Retinal pigment epithelial cell (primary cell): ENCODE measurements at regions not wholly inside any gene's neighbourhood (a gene's known extent, or its start where the extent isn't known, plus 50 kb on each side); places are given as distances from the start of the nearest gene placed in this dataset.

Experiments used
- DNase-seq: peaks from one replicate; pipeline ENCODE4 v3.0.0-alpha.2; 2010; ENCODE audit warnings: low read depth
- H3K4me3 ChIP-seq: 2 replicates; pipeline ENCODE4 v1.5.1; 2011; ENCODE audit warnings: mild to moderate bottlenecking, low read length, control low read depth, moderate library complexity
- TF ChIP-seq, protein P1 (sequence below): conservative IDR thresholded peaks from 2 replicates; pipeline ENCODE4 v1.5.1; 2011; ENCODE audit warnings: low read depth, low read length, control low read depth, inconsistent platforms

DNA sequence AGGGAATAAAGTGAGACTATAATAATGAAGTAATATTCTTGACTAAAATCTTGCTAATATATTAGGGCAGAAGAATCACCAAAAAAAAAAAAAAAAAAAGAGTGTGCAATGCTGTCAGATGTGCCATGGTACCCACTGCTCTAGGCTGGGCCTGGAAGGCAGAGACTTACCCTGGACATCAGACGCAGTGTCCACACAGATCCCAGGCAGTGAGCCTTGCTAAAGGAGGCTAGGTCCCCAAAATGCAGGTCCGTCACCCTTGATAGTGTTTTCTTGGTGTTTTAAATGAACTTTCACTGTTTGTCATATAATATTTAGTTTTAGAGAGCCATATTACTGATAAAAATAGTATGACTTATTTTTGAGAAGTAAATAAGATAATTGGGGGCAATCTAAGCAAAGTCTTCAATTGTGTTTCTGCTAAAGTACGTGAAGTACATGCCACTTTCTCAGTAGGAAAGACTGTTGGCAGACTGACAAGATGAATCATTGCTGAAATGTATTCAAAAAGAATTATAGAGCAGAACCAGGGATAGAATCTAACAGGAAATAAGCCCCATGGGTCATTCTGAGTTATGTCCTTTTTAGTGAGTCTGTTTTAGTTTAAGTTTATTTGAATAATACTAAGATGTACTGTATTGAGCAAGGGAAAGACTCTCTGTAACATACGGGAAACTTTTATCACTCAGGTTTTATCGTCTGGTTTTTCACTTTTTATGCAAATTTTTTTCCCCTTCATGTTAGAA lies 74.6 kb upstream of the PDC start:
- no peak overlapping the region for H3K4me3 ChIP-seq
- TF ChIP-seq, protein P1, sequence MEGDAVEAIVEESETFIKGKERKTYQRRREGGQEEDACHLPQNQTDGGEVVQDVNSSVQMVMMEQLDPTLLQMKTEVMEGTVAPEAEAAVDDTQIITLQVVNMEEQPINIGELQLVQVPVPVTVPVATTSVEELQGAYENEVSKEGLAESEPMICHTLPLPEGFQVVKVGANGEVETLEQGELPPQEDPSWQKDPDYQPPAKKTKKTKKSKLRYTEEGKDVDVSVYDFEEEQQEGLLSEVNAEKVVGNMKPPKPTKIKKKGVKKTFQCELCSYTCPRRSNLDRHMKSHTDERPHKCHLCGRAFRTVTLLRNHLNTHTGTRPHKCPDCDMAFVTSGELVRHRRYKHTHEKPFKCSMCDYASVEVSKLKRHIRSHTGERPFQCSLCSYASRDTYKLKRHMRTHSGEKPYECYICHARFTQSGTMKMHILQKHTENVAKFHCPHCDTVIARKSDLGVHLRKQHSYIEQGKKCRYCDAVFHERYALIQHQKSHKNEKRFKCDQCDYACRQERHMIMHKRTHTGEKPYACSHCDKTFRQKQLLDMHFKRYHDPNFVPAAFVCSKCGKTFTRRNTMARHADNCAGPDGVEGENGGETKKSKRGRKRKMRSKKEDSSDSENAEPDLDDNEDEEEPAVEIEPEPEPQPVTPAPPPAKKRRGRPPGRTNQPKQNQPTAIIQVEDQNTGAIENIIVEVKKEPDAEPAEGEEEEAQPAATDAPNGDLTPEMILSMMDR, result no peak
- DNase-seq, result peak; percentile 68

GRCh38 chr1:186534401-186534800 lies 73.5 kb upstream of the PDC start:
- no peak overlapping the region for H3K4me3 ChIP-seq
- DNase-seq, result no peak
- TF ChIP-seq, protein P1, result no peak

DNA sequence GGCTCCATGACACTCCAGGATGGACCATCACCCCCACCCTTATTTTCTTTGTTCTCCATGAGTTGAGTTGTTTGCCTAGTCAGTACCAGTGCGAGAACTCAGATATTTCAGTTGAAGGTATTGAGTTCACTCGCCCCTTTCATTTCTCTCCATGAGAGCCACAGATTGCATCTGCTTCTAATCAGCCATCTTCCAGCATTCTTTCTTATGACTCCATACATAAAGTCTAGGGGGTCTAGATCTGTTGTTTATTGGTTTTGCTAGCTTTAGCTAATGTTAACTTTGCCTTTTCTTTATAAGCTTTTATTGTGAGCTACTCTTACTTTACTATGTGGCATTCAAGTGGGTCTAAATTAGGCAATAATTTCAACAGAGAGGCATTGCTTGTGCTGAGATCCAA lies 71.6 kb upstream of the PDC start:
- DNase-seq, result no peak

GRCh38 chr1:186531561-186532165 lies 70.7 kb upstream of the PDC start:
- TF ChIP-seq, protein P1, result no peak
- H3K4me3 ChIP-seq, result no peak overlapping the region
- no peak for DNase-seq

More for the DNA sequence above, 71.6 kb upstream of the PDC start:
- H3K4me3 ChIP-seq, result no peak overlapping the region
- TF ChIP-seq, protein P1, result no peak

DNA sequence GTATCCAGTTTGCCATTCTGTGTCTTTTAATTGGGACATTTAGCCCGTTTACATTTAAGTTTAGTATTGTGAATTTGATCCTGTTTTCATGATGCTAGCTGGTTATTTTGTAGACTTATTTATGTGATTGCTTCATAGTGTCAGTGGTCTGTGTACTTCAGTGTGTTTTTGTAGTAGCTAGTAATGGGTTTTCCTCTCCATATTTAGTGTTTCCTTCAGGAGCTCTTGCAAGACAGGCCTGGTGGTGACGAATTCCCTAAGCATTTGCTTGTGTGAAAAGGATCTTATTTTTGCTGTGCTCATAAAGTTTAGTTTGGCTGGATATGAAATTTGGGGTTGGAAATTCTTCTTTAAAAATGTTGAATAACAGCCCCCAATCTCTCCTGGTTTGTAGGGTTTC lies 69.2 kb upstream of the PDC start:
- no peak overlapping the region for H3K4me3 ChIP-seq
- TF ChIP-seq, protein P1, result no peak
- DNase-seq, result no peak

GRCh38 chr1:186519982-186520381 lies 59.1 kb upstream of the PDC start:
- TF ChIP-seq, protein P1, result no peak
- no peak for DNase-seq
- H3K4me3 ChIP-seq, result no peak overlapping the region
